ENCODE measurements at regions not wholly inside any gene's neighbourhood (a gene's known extent, or its start where the extent isn't known, plus 50 kb on each side); places are given as distances from the start of the nearest gene placed in this dataset.

DNA sequence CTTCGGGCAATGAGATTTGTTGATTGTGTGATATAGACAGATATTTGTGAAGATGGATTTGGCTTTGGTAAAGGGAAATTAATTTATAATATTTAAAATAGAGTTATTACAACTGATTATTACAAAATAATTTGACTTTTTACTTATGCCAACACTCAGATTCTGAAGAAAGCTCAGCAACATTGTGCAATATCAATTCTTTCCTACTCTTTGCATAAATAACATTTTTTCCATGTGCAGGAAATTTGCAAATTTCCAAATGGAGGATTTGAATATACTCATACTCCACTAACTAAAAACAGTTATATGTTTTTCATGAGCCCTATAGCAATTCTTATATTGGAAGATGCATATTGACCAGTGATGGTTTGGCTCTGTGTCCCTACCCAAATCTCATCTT is 676.4 kb upstream of the ADAMTS5 start:
- TF ChIP-seq EZH2 (IDR thresholded peaks at IDR 0.05; ENCODE audit: borderline replicate concordance, low read depth, low read length, poor library complexity, severe bottlenecking): no peak
- TF ChIP-seq, protein P1, sequence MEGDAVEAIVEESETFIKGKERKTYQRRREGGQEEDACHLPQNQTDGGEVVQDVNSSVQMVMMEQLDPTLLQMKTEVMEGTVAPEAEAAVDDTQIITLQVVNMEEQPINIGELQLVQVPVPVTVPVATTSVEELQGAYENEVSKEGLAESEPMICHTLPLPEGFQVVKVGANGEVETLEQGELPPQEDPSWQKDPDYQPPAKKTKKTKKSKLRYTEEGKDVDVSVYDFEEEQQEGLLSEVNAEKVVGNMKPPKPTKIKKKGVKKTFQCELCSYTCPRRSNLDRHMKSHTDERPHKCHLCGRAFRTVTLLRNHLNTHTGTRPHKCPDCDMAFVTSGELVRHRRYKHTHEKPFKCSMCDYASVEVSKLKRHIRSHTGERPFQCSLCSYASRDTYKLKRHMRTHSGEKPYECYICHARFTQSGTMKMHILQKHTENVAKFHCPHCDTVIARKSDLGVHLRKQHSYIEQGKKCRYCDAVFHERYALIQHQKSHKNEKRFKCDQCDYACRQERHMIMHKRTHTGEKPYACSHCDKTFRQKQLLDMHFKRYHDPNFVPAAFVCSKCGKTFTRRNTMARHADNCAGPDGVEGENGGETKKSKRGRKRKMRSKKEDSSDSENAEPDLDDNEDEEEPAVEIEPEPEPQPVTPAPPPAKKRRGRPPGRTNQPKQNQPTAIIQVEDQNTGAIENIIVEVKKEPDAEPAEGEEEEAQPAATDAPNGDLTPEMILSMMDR (conservative IDR thresholded peaks at IDR 0.05; ENCODE audit: low read depth, low read length): no peak

All from A673 (cell line).